Fibroblast of lung (primary cell): ENCODE measurements at regions not wholly inside any gene's neighbourhood (a gene's known extent, or its start where the extent isn't known, plus 50 kb on each side); places are given as distances from the start of the nearest gene placed in this dataset.
A peak's percentile ranks its signal among the peaks of the same experiment; 100 is the strongest.

Experiments
- DNase-seq, 2 donors: peaks; one replicate each; pipeline versions ENCODE4 v3.0.0 to v3.0.0-alpha.2; 2010; ENCODE audit warnings: low read depth in 2 of 2
- H2AFZ ChIP-seq: 2 replicates; pipeline ENCODE4 v1.5.1; 2012; ENCODE audit warnings: low read length, control low read depth, inconsistent platforms
- H3K27ac ChIP-seq: 2 replicates; pipeline ENCODE4 v1.5.1; 2011; ENCODE audit warnings: low read length, control low read depth; ENCODE audit not compliant: insufficient read depth
- H3K27me3 ChIP-seq: 2 replicates; pipeline ENCODE4 v1.5.1; 2011; ENCODE audit warnings: mild to moderate bottlenecking, low read length; ENCODE audit not compliant: control insufficient read depth, insufficient read depth
- H3K36me3 ChIP-seq: 2 replicates; pipeline ENCODE4 v1.5.1; 2011; ENCODE audit warnings: low read length; ENCODE audit not compliant: control insufficient read depth, insufficient read depth
- H3K4me1 ChIP-seq: 2 replicates; pipeline ENCODE4 v1.5.1; 2011; ENCODE audit warnings: low read length; ENCODE audit not compliant: control insufficient read depth, insufficient read depth; ENCODE audit errors: extremely low read depth
- H3K4me2 ChIP-seq: 2 replicates; pipeline ENCODE4 v1.5.1; 2011; ENCODE audit warnings: low read length, control low read depth; ENCODE audit not compliant: insufficient read depth; ENCODE audit errors: extremely low read depth
- H3K4me3 ChIP-seq, 4 experiments: fragments of 200-600 bp in 1 of 4; sonication (generic) in 1 of 4; replicated peaks in 1 of 4; 2 replicates each; pipeline ENCODE4 v1.5.1; 2011 to 2016; ENCODE audit warnings: low read length in 4 of 4, low read depth in 3 of 4, mild to moderate bottlenecking in 3 of 4, control low read depth in 2 of 4, inconsistent platforms in 1 of 4, mixed read lengths in 1 of 4; ENCODE audit not compliant: insufficient read depth in 1 of 4; ENCODE audit errors: control extremely low read depth in 1 of 4
- H3K79me2 ChIP-seq: 2 replicates; pipeline ENCODE4 v1.5.1; 2012; ENCODE audit warnings: mild to moderate bottlenecking, low read length, inconsistent platforms; ENCODE audit not compliant: control insufficient read depth, insufficient read depth
- H3K9ac ChIP-seq: 2 replicates; pipeline ENCODE4 v1.5.1; 2011; ENCODE audit warnings: mild to moderate bottlenecking, low read length, control low read depth; ENCODE audit not compliant: insufficient read depth
- H3K9me3 ChIP-seq: 2 replicates; pipeline ENCODE4 v1.5.1; 2012; ENCODE audit warnings: low read depth, low read length; ENCODE audit not compliant: control insufficient read depth, insufficient read depth
- H4K20me1 ChIP-seq: 2 replicates; pipeline ENCODE4 v1.5.1; 2011; ENCODE audit warnings: low read length; ENCODE audit not compliant: control insufficient read depth, insufficient read depth; ENCODE audit errors: extremely low read depth
- EZH2 ChIP-seq: IDR thresholded peaks from 2 replicates; pipeline ENCODE4 v1.5.1; 2012; ENCODE audit warnings: low read length, control low read depth, mild to moderate bottlenecking; ENCODE audit errors: missing control alignments
- TF ChIP-seq, protein P1 (sequence below), 2 donors: IDR thresholded peaks in 1 of 2; conservative IDR thresholded peaks in 1 of 2; 1 replicate in 1 of 2; 2 replicates in 1 of 2; pipeline ENCODE4 v1.5.1; 2011 to 2012; ENCODE audit warnings: low read length in 2 of 2, control low read depth in 1 of 2, inconsistent platforms in 1 of 2, low read depth in 1 of 2, mild to moderate bottlenecking in 1 of 2

DNA sequence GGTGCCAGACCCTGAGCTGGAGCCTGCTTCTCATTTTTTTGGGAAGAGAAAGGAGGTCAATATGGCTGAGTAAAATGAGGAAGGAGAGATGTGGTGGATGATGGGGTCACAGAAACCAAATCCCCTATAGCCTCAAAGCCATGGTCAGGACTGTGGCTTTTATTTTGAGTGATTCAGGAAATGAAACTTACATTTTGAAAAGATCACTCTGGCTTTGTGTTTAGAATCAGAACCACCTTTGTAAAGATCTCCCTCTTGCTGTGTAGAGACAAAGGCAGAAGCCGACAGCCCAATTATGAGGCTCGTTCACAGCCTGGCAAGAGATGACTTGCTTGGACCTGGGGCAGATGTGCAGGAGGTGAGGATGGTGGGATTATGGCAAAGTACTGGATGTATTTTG, 121.6 kb upstream of the ANKFN1 start:
- TF ChIP-seq, protein P1, sequence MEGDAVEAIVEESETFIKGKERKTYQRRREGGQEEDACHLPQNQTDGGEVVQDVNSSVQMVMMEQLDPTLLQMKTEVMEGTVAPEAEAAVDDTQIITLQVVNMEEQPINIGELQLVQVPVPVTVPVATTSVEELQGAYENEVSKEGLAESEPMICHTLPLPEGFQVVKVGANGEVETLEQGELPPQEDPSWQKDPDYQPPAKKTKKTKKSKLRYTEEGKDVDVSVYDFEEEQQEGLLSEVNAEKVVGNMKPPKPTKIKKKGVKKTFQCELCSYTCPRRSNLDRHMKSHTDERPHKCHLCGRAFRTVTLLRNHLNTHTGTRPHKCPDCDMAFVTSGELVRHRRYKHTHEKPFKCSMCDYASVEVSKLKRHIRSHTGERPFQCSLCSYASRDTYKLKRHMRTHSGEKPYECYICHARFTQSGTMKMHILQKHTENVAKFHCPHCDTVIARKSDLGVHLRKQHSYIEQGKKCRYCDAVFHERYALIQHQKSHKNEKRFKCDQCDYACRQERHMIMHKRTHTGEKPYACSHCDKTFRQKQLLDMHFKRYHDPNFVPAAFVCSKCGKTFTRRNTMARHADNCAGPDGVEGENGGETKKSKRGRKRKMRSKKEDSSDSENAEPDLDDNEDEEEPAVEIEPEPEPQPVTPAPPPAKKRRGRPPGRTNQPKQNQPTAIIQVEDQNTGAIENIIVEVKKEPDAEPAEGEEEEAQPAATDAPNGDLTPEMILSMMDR (conservative IDR thresholded peaks at IDR 0.05 in 1 of 2, IDR thresholded peaks at IDR 0.05 in 1 of 2; ENCODE audit: low read depth in 1 of 2, low read length in 2 of 2), result no peak
- no peak for TF ChIP-seq EZH2
- Histone ChIP-seq H4K20me1 (no peaks in the 10 kb centered on the region), H3K4me3 (no peak overlapping the region), H3K27ac (no peak overlapping the region), H3K9ac (no peak overlapping the region), H3K79me2 (no peaks in the 10 kb centered on the region), H3K4me2 (no peak overlapping the region), H3K4me1 (no peaks in the 10 kb centered on the region), H2AFZ (no peak overlapping the region), H3K27me3 (no peaks in the 10 kb centered on the region), H3K36me3 (no peaks in the 10 kb centered on the region), H3K9me3 (no peaks in the 10 kb centered on the region)
- no peak for DNase-seq

DNA sequence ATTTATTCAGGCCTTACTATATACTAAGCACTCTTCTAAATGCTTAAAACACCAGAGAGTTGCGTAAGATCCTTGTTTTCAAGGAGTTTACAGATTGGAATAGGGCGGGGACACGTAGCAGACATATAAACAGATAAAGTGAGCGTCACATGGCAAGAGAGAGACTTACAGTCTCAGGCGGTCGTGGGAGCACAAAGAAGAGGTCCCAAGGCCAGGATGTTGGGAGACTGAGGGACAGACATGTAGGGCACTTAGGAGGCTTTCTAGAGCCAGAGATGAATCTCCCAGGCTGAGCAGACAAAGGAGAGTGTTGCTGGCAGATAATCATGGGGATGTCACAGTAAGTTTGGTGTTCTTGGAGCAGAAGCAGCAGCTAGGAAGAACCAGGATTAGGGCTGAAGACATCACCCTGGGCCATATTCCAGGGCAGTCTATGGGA, 119.1 kb upstream of the ANKFN1 start:
- Histone ChIP-seq H3K4me1 (no peaks in the 10 kb centered on the region), H3K27ac (no peak overlapping the region), H4K20me1 (no peaks in the 10 kb centered on the region), H3K4me2 (no peak overlapping the region), H3K36me3 (no peaks in the 10 kb centered on the region), H3K9ac (no peak overlapping the region), H3K4me3 (no peak overlapping the region), H2AFZ (no peak overlapping the region), H3K79me2 (no peaks in the 10 kb centered on the region), H3K27me3 (no peaks in the 10 kb centered on the region), H3K9me3 (no peaks in the 10 kb centered on the region)
- peak in 1 of 2 donors; percentile 4 for DNase-seq
- TF ChIP-seq, protein P1 (conservative IDR thresholded peaks at IDR 0.05 in 1 of 2, IDR thresholded peaks at IDR 0.05 in 1 of 2; ENCODE audit: low read depth in 1 of 2, low read length in 2 of 2), result no peak
- TF ChIP-seq EZH2, result no peak

- Histone ChIP-seq H3K27me3 (no peaks in the 10 kb centered on the region), H2AFZ (no peak overlapping the region), H3K79me2 (no peaks in the 10 kb centered on the region), H3K4me3 (no peak overlapping the region), H3K9me3 (no peaks in the 10 kb centered on the region), H3K4me1 (no peaks in the 10 kb centered on the region), H3K4me2 (no peak overlapping the region), H3K9ac (no peak overlapping the region), H4K20me1 (no peaks in the 10 kb centered on the region), H3K36me3 (no peaks in the 10 kb centered on the region), H3K27ac (no peak overlapping the region)
- TF ChIP-seq EZH2, result no peak
- no peak for DNase-seq
These were observed 115.1 kb upstream of the ANKFN1 start for GRCh38 chr17:56038131-56038530.

- no peak overlapping the region for H3K27ac ChIP-seq
- no peaks in the 10 kb centered on the region for H3K9me3 ChIP-seq
- no peak for DNase-seq
- no peaks in the 10 kb centered on the region for H3K27me3 ChIP-seq
- H4K20me1 ChIP-seq, result no peaks in the 10 kb centered on the region
- H3K79me2 ChIP-seq, result no peaks in the 10 kb centered on the region
- TF ChIP-seq, protein P1 (conservative IDR thresholded peaks at IDR 0.05 in 1 of 2, IDR thresholded peaks at IDR 0.05 in 1 of 2; ENCODE audit: low read depth in 1 of 2, low read length in 2 of 2), result no peak
- no peak for TF ChIP-seq EZH2
- H3K4me2 ChIP-seq, result no peak overlapping the region
- no peaks in the 10 kb centered on the region for H3K4me1 ChIP-seq
- no peak overlapping the region for H2AFZ ChIP-seq
- no peak overlapping the region for H3K9ac ChIP-seq
- H3K4me3 ChIP-seq, result no peak overlapping the region
- no peaks in the 10 kb centered on the region for H3K36me3 ChIP-seq
These were observed 107.4 kb upstream of the ANKFN1 start for GRCh38 chr17:56045872-56046271.
